GM12891 (cell line): ENCODE measurements at regions not wholly inside any gene's neighbourhood (a gene's known extent, or its start where the extent isn't known, plus 50 kb on each side); places are given as distances from the start of the nearest gene placed in this dataset.

Experiments used
- DNase-seq: peaks from one replicate; pipeline ENCODE4 v3.0.0; 2011; ENCODE audit warnings: low spot score; ENCODE audit not compliant: insufficient read length
- FAIRE-seq: peaks from 2 replicates; lab custom pipeline; 2011; peaks lifted over from hg19 to GRCh38; lab: Jason Lieb, UNC
- PAX5 ChIP-seq: IDR thresholded peaks from 2 replicates; pipeline ENCODE4 v1.6.1; 2011; ENCODE audit warnings: low read length, moderate library complexity, mild to moderate bottlenecking; ENCODE audit not compliant: insufficient read depth, severe bottlenecking
- POLR2A ChIP-seq: IDR thresholded peaks from 2 replicates; pipeline ENCODE4 v1.6.1; 2011; ENCODE audit warnings: low read depth, low read length, control low read depth
- POLR2AphosphoS5 ChIP-seq: IDR thresholded peaks from 2 replicates; pipeline ENCODE4 v1.6.1; 2011; ENCODE audit warnings: low read depth, low read length, control low read depth
- POU2F2 ChIP-seq: IDR thresholded peaks from 2 replicates; pipeline ENCODE4 v1.6.1; 2011; ENCODE audit warnings: low read depth, mild to moderate bottlenecking, control low read depth, low read length, moderate library complexity
- SPI1 ChIP-seq: IDR thresholded peaks from 2 replicates; pipeline ENCODE4 v1.6.1; 2011; ENCODE audit warnings: low read depth, low read length, control low read depth
- TAF1 ChIP-seq: IDR thresholded peaks from 2 replicates; pipeline ENCODE4 v1.6.1; 2011; ENCODE audit warnings: low read depth, low read length, control low read depth

GRCh38 chr4:12586242-12587006, 897.7 kb downstream of the RAB28 start:
- FAIRE-seq (no peak), DNase-seq (no peak)
- no peak for TF ChIP-seq PAX5
- no peak for TF ChIP-seq SPI1
- no peak for TF ChIP-seq POU2F2
- TF ChIP-seq POLR2AphosphoS5 = no peak
- TF ChIP-seq TAF1 = no peak
- TF ChIP-seq POLR2A = no peak

DNA sequence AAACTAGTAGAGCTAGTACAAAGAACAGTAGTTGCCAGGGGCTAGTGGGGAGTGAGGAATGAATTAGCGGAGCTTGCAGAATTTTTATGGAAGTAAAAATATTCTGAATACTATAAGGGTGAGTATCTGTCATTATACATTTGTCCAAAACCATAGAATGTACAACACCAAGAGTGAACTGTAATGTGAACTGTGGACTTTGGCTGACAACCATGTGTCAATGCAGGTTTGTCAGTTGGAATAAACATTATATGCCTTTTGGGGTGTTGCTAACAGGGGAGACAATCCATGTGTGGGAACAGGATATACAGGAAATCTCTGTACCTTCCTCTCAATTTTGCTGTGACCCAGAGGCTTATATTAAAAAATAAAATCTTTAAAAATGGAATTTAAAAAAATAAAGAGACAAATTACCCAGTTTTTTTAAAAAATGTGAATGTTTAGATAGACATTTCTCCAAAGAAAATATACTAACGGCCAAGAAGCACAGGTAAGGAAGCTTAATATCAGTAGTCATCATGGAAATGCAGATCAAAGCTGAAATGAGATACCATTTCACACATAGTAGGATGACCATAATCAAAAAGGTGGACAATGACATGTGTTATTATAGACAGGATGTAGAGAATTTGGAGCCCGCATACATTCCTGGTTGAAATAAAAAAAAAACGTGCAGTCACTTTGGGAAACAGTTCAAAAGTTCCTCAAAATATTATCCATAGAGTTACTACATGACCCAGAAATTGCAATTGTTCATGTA, 899.8 kb downstream of the RAB28 start:
- no peak for TF ChIP-seq PAX5
- no peak for TF ChIP-seq SPI1
- TF ChIP-seq TAF1 = no peak
- TF ChIP-seq POLR2AphosphoS5 = no peak
- TF ChIP-seq POU2F2 = no peak
- no peak for TF ChIP-seq POLR2A
- DNase-seq (no peak), FAIRE-seq (no peak)

GRCh38 chr4:12583275-12583674, 900.9 kb downstream of the RAB28 start:
- DNase-seq (no peak), FAIRE-seq (no peak)
- no peak for TF ChIP-seq POLR2A
- TF ChIP-seq POU2F2 = no peak
- TF ChIP-seq PAX5 = no peak
- TF ChIP-seq TAF1 = no peak
- no peak for TF ChIP-seq POLR2AphosphoS5
- TF ChIP-seq SPI1 = no peak

DNA sequence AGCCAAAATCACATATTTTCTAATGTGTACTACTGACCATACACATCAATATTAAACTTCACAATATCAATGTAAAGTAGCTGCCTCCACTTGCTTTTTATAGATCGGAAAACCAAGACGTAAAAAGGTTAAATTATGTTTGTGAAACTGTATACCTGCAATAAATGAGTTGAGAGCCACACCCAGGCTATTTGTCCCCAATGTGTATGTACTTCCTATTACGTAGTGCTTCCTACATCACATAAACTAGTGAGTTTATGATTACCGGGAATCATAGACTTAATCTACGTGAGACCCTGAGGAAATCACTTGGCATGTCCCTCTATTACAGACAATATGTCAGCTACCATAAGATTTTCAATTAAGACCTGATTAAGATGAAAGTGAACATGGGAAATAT, 903.4 kb downstream of the RAB28 start:
- no peak for TF ChIP-seq POU2F2
- no peak for TF ChIP-seq TAF1
- TF ChIP-seq POLR2A = no peak
- no peak for TF ChIP-seq SPI1
- no peak for TF ChIP-seq PAX5
- TF ChIP-seq POLR2AphosphoS5 = no peak
- FAIRE-seq (no peak), DNase-seq (no peak)

GRCh38 chr4:12579172-12579571, 905.0 kb downstream of the RAB28 start:
- TF ChIP-seq SPI1 (no peak), TAF1 (no peak), POLR2AphosphoS5 (no peak), POU2F2 (no peak), PAX5 (no peak)
- FAIRE-seq (no peak), DNase-seq (no peak)

GRCh38 chr4:12576409-12576808, 907.7 kb downstream of the RAB28 start:
- no peak for FAIRE-seq
- no peak for DNase-seq
- TF ChIP-seq PAX5 = no peak
- TF ChIP-seq POLR2AphosphoS5 = no peak
- no peak for TF ChIP-seq SPI1
- no peak for TF ChIP-seq POLR2A
- no peak for TF ChIP-seq TAF1
- no peak for TF ChIP-seq POU2F2

DNA sequence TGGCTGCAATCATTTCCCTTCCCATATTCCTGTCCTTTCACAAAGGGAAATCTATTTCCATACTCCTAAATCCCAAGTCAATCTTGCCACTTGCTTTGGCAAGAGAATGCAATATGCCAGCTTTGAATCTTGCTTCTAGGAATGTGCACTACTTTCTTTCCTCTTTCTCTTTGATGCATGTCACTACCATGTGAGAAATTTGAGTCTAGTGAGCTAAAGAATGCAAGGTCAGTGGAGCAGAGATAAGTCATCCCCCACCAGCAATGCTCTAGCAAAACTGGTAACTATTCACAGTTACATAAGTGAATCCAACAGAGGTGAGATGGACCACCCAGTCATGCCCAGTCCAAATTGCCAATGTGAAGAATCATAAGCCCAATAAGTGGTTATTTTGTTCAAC, 910.4 kb downstream of the RAB28 start:
- FAIRE-seq (no peak), DNase-seq (no peak)
- no peak for TF ChIP-seq PAX5

DNA sequence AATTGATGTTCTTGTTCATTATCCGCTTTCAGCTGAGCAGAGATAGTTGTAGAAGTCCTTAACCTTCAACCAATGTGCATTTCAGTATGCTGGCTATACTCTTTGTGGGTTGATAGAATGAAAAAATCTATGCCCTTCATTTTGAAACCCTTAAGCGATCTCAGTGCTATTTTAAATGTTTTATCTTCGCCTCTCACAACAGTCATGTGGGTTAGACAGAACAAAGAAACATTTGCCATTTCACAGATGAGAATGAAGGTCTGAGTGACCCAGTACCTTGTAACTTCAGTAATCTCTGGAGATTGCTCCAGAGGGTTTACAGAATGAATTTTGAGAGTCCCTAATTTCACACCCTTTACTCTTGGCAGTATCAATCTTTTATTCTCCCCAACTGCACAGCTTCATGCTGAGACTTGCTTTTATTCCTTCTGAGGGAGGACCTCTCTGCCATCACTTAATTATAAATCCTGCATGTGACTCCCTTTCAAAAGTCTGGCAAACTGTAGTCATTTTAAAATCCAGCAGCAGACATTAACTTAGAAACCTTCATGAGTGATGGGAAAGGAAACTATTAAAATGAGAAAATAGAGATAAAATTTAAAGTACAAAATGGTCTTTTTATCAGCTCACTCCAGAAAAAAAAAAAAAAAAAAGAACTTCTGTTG, 921.5 kb downstream of the RAB28 start:
- FAIRE-seq (no peak), DNase-seq (no peak)
- no peak for TF ChIP-seq PAX5
- TF ChIP-seq POLR2AphosphoS5 = no peak
- no peak for TF ChIP-seq TAF1
- TF ChIP-seq SPI1 = no peak
- TF ChIP-seq POU2F2 = no peak
- TF ChIP-seq POLR2A = no peak

- TF ChIP-seq POU2F2 (no peak), POLR2A (no peak), PAX5 (no peak), SPI1 (no peak), TAF1 (no peak), POLR2AphosphoS5 (no peak)
- DNase-seq = no peak
- FAIRE-seq = no peak
These were observed 922.1 kb downstream of the RAB28 start for GRCh38 chr4:12562021-12562420.

DNA sequence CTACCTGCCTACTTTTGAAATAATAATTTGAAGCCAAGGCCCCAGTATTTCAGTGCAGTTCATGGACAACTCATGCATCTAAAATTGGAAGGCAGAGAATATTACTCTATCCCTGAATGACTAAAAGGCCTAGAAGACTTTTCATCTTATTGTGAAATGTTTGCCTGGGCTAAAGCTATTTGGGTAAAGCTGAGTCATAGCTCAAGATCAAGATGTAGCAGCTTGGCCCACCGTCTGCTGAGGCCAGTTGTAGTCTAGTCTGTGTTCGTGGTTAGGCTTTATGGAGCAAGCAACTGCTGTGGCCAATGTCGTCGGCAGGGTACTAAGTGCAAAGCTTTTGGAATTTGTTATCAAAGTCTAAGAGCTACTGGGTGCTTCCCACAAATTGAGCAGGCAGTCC, 929.1 kb downstream of the RAB28 start:
- FAIRE-seq (no peak), DNase-seq (no peak)
- TF ChIP-seq PAX5 (no peak), POLR2A (no peak), SPI1 (no peak), POU2F2 (no peak), POLR2AphosphoS5 (no peak), TAF1 (no peak)
